DMS 273 (cell line): ENCODE measurements at regions not wholly inside any gene's neighbourhood (a gene's known extent, or its start where the extent isn't known, plus 50 kb on each side); places are given as distances from the start of the nearest gene placed in this dataset.

ENCODE experiments used
- DNase-seq: peaks from one replicate; lab custom pipeline; 2025; ENCODE audit not compliant: unreplicated experiment; lab: John Stamatoyannopoulos, UW

DNA sequence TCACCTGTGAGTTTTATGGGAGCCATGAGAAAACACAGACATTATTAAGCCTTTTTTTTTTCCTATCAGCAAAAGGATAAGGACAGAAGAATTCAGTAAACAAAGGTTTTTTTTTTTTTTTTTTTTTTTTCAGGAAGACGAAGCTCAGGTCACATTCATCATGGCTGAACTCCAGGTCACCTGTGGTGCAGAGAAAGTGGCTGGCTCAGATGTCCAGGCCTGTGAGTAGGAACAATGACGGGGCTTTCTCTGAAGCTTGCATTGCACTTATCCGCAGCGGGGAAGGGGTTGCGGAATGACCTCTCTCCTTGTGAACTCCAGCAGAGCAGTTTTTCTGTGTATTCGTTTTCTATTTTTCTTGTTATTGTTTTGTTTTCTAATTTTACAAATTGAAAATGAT is 759.6 kb upstream of the TMEM132C start:
- no peak for DNase-seq

DNA sequence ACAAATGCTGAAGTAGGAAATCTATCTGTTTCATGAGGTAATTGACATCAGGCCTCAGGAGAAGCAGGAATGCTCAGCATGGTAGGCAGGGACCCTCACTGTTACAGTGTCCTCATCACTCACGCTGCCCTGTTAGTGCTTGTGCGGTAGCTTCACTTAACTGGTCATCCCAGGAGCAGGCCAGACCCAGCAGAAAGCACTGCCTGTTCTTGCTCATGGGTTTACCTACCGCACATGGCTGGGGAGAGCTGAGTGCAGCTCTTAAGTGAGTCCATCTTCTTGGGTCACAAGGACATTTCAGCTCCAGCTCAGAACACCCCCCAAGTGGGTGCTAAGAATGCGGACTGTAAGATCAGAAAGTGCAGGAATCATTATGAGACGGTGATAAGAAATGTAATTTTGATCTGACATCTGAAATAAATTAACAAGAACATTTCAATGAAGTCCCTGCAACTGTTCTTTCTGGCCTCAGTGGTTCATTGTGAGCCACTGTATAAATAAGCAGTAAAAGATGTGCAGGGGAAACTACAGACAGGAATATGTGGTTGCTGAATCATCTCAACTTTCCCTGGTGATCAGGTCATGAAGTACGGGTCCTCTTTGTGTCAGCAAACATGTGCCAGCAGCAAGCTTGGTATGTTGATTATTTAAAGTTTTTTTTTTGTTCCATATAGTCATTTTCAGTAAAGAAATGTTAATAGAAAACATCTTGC is 757.7 kb upstream of the TMEM132C start:
- DNase-seq: no peak

DNA sequence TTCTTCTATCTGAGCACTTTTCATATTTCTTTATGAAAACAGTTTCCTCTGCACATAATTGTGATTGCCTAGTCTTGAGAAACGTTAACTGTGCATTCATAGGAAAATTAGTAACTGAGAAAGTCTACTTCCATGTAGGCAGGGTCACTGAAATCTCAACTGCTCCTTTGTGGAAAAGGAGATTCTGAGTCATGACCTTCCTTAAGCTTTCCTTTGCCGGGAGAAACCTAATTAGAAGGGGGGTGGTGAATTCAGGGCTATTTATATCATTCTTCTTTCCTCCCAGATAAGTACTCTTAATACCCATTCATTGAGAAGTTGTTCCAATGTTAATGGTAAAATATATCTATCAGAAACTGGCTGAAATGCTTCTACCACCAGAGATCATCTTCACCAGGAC is 751.0 kb upstream of the TMEM132C start:
- DNase-seq: no peak

DNA sequence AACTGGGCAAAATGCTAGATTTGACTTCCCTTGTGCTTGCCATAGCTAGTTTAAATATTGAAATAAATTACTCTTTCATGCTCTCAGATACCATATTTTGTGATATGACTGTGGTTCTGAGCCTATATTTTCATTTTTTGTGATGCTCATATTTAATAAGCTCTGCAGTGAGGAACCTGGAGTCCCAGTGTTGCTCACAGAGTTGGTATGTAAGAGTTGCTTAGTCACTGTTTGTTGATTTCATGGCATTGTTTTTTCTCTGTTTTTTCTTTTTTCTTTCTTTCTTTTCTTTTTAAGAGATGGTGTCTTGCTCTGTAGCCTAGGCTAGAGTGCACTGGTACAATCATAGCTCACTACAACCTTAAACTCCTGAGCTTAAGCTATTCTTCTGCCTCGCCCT is 750.5 kb upstream of the TMEM132C start:
- DNase-seq: no peak

- DNase-seq: no peak
Observed at GRCh38 chr12:127519779-127520178, 747.2 kb upstream of the TMEM132C start.

DNA sequence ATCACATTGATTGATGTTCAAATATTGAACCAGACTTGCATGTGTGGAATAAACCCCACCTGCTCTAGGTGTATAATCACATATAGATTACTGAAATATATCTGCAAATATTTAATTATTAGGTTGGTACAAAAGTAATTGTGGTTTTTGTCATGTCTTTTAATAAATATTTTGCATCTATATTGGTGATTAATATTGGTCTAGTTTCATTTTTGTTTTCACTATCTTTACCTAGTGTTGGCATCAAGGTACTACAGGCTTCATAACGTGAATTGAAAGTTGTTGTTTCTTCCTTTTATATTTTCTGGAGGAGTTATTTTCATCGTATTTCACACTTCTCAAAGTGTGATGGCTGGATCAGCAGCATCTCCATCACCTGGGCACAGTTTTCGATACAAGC is 740.0 kb upstream of the TMEM132C start:
- no peak for DNase-seq

- DNase-seq: no peak
Observed at GRCh38 chr12:127528551-127528950, 738.4 kb upstream of the TMEM132C start.

GRCh38 chr12:127531542-127531941 is 735.4 kb upstream of the TMEM132C start:
- DNase-seq: no peak

- no peak for DNase-seq
Observed at GRCh38 chr12:127533353-127533752, 733.6 kb upstream of the TMEM132C start.

DNA sequence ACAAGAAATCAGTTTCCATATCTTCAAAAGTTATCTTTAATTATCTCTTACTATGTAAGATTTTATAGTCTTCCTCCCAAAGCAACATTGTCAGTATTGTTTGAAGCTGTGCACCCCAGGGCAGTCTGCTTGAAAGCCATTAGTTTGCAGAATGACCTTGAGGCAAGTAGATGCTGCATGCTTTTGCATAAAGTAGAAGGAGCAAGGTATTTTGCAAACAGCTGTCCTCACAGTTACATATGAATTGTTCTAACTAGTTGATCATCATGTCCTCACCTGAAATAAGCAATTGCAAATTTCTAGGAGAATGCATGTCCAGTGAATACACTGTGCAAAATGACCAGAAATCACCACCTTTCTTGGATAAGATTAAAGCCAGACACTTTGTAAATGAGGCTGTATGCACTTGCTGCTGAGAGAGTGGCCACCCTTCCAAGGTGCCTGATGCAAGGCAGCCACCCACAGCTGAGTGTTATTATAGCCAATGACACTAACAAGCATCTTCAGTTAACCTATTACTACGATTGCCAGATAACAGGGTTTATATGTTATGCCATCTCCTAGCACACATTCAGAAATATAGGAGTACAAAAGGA is 730.0 kb upstream of the TMEM132C start:
- DNase-seq: no peak

GRCh38 chr12:127538316-127538715 is 728.7 kb upstream of the TMEM132C start:
- DNase-seq: no peak

DNA sequence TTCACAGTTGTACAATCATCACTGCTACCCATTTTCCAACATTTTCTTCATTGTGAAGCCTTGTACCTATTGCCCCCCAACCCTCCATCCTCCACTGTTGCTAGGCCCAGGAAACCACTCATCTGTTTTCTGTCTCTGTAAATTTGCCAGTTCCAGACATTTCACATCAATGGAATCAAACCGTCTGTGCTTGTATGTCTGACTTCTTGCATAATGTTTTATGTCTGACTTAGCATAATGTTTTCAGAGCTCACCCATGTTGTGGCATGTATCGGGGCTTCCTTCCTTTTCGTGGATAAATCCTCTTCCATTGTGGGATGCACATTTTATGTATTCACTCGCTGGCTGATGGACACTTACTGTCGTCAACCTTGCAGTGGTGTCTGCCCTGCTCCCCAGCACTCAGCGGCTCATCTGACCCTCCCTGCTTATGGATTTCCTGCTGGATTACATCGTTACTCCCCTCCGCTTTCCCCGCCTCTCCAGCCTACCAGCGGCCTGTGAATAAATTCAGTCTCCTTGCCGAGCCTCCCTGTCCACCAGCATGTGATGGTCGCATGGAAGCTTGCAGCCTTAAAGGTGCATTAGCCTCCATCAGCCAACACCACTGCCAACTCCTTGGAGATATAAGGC is 727.6 kb upstream of the TMEM132C start:
- no peak for DNase-seq

GRCh38 chr12:127542391-127542790 is 724.6 kb upstream of the TMEM132C start:
- DNase-seq: no peak

GRCh38 chr12:127542931-127543330 is 724.0 kb upstream of the TMEM132C start:
- no peak for DNase-seq

DNA sequence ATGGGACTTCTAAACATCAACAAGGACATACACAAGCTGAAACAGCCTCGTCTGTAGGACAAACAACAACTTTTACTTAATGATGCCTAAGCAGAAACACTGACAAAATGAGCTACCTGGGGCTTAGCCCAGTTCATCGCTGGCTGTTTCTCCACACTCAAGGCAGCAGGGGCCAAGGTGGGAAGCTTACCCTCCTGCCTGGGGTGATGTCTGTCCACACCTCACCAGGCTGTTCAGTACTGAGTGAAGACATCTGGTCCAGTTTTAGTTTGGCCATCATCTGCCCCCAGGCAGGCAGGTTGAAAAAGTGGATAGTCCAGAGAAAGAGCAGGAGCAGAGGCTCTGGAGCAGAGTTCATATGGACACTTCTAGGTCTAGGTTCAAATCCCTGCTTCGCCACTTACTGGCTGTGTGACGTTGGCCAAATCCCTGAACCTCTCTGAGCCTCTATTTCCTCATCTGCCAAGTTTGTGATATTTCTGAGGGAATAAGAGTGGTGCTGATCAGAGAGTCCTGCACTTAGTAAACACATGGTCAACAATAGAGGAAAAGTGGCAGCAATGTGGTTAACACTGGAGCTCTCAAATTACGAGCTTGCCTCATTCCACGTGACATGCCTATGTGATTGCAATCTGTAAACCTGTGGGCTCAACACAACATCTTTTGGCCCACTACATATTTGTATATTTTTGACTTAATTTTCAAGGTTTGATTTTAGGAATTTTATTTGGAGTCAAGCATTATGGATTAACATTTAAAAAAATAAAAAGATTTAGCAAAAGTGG is 720.1 kb upstream of the TMEM132C start:
- DNase-seq: no peak

DNA sequence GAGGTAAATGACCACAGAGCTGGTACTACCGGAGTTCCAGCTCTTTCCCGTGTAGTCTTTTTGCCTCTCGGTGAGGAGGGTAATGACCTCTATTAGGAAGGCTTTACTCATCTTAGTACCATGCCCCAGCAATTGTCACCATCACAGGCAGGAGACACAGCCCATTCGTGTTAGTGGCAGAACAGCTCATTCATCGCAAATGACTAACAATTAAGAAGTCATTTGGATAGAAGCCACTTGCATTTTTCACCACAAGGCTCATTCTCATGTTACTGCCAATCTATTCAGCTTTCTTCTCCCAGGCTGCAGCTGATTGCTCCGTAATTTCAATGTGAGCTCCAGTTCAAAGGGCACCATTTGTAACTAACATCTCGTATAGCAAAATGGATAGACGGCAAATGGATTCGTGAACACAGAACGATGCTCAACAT is 718.8 kb upstream of the TMEM132C start:
- DNase-seq: no peak

DNA sequence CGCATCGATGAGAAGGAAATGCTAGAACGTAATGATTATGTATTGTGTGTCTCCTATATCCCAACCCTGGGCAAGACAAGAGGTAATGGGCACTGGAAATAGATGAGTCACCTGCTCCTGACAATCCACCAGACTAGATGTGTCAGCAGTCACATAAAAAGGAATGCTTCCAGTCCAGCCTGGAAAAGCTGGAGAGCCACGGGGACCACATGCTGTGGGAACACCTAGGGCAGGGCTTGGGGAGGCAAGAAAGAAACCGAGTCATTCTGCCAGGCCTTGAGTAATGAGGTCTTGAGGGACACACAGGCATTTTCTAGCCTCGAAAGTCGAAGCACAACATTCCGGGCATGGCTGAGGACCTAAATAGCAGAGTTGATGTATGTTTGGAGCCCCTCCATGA is 716.7 kb upstream of the TMEM132C start:
- DNase-seq: no peak

- DNase-seq: no peak
Observed at GRCh38 chr12:127552838-127553237, 714.1 kb upstream of the TMEM132C start.

- no peak for DNase-seq
Observed at GRCh38 chr12:127555071-127555470, 711.9 kb upstream of the TMEM132C start.

- no peak for DNase-seq
Observed at GRCh38 chr12:127556231-127556886, 710.6 kb upstream of the TMEM132C start.

DNA sequence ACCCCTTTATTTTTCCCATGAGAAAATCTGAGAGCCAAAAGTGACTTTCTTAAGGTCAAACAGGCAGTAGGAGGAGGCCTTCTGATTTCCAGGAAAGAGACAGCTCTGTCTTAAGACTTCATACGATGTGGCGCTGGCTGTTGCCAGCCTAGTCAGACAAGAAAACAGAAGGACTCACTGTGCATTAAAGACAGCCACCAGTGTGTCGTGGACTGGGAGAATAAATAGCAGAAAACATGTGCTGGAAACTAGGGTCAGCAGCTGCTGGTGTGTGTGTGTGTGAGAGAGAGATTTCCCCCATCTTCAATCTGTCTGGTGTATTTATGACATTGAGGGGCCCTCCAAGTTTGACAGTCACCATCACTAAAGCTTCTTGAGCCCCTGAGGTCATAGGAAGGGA is 708.6 kb upstream of the TMEM132C start:
- DNase-seq: no peak
